ENCODE measurements at regions not wholly inside any gene's neighbourhood (a gene's known extent, or its start where the extent isn't known, plus 50 kb on each side); places are given as distances from the start of the nearest gene placed in this dataset.

DNA sequence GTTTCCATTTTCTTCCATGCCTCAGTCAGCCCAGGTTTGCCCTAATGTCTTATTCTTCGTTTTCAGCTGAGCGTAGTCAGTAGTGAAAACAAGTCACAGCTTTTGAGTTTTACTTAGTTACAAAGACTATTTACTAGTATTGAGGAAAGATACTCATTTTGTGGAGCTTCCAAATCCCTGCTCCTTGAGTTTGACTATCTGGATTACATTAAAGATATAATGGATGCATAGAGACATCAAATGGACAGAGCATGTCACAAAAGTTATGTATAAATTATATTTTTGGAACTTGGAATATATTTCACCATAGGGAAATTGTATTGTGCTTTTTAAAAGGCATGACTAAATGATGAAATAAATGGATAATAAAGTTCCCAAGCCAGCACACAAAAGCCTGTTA is 54.6 kb upstream of the AKAP13 start:
- intact Hi-C loops (cut with DNase I; ENCODE audit: low total_unique reads): no loop called here
- H3K27me3 ChIP-seq: no peaks in the 10 kb centered on the region
- no peaks in the 10 kb centered on the region for H3K36me3 ChIP-seq
- WGBS, 5 donors: 91 to 98% (median 94%) methylated on average over 2 of the region's 2 CpGs
- no peak for TF ChIP-seq EP300 (IDR thresholded peaks at IDR 0.05)
- no peak for TF ChIP-seq POLR2A (IDR thresholded peaks at IDR 0.05)
- TF ChIP-seq, protein P1, sequence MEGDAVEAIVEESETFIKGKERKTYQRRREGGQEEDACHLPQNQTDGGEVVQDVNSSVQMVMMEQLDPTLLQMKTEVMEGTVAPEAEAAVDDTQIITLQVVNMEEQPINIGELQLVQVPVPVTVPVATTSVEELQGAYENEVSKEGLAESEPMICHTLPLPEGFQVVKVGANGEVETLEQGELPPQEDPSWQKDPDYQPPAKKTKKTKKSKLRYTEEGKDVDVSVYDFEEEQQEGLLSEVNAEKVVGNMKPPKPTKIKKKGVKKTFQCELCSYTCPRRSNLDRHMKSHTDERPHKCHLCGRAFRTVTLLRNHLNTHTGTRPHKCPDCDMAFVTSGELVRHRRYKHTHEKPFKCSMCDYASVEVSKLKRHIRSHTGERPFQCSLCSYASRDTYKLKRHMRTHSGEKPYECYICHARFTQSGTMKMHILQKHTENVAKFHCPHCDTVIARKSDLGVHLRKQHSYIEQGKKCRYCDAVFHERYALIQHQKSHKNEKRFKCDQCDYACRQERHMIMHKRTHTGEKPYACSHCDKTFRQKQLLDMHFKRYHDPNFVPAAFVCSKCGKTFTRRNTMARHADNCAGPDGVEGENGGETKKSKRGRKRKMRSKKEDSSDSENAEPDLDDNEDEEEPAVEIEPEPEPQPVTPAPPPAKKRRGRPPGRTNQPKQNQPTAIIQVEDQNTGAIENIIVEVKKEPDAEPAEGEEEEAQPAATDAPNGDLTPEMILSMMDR (IDR thresholded peaks at IDR 0.05): no peak
- TF ChIP-seq POLR2AphosphoS5 (IDR thresholded peaks at IDR 0.05): no peak
- no peak overlapping the region for H3K4me3 ChIP-seq
- H3K9me3 ChIP-seq: no peaks in the 10 kb centered on the region
- H3K27ac ChIP-seq: no peak overlapping the region
- DNase-seq: no peak
- peaks cover 12 to 16% (median 14%) of the 10 kb centered on the region in 4 donors for H3K4me1 ChIP-seq

DNA sequence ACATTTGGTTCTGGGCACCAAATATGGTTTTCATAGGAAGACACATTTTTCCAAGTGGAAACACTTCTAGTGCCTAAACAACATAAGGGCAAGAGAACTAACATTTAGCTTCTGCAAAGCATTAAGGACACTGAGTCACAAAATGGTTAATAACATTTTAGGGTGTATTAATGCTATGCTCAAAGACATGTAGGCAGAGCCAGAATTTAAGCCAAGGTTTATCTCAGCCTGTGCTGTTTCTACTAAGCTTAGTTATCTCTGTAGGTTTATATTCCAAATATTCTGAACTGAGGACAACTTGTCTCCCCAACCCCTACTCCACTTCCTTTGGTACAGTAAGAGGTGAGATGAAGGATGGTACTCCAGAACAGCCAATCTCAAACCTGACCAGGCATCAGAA is 54.1 kb upstream of the AKAP13 start:
- intact Hi-C loops (cut with DNase I; ENCODE audit: low total_unique reads): no loop called here
- H3K27ac ChIP-seq: no peak overlapping the region

DNA sequence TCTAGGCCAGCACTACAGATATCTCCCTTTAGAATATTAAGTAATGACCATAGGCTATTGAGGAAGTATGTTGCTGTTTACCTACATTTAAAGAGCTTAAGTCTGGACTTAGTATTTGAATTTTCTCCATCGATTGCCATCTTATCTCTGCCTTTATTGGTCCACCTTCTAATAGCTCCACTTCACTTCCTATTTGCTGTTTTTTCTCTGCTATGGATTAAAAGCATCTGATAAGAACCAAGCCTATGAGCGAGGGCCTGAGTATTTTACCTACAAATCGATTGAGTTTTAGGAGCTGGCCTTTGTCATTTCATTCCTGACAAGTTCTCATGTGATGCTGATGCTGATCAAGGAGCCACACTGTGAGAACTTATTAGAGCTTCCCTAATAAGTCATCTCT is 52.6 kb upstream of the AKAP13 start:
- Histone ChIP-seq H3K9me3 (no peaks in the 10 kb centered on the region), H3K4me1 (peaks cover 20 to 32% (median 25%) of the 10 kb centered on the region in 4 donors), H3K36me3 (no peaks in the 10 kb centered on the region), H3K4me3 (no peak overlapping the region), H3K27me3 (no peaks in the 10 kb centered on the region), H3K27ac (peak overlapping the region in 1 of 5 donors; percentile 86)
- TF ChIP-seq, protein P1 (IDR thresholded peaks at IDR 0.05): no peak
- no peak for TF ChIP-seq POLR2A (IDR thresholded peaks at IDR 0.05)
- TF ChIP-seq EP300 (IDR thresholded peaks at IDR 0.05): no peak
- TF ChIP-seq POLR2AphosphoS5 (IDR thresholded peaks at IDR 0.05): no peak
- WGBS, 5 donors: 58 to 74% (median 64%) methylated on average over 3 of the region's 3 CpGs
- intact Hi-C loops (cut with DNase I; ENCODE audit: low total_unique reads): no loop called here
- no peak for DNase-seq

More for the DNA sequence above, 54.1 kb upstream of the AKAP13 start:
- Histone ChIP-seq H3K4me1 (peaks cover 17 to 21% (median 18%) of the 10 kb centered on the region in 4 donors), H3K4me3 (no peak overlapping the region), H3K27me3 (no peaks in the 10 kb centered on the region), H3K9me3 (no peaks in the 10 kb centered on the region), H3K36me3 (no peaks in the 10 kb centered on the region)
- no peak for DNase-seq
- TF ChIP-seq POLR2A (IDR thresholded peaks at IDR 0.05): no peak
- TF ChIP-seq, protein P1 (IDR thresholded peaks at IDR 0.05): no peak
- TF ChIP-seq EP300 (IDR thresholded peaks at IDR 0.05): no peak
- TF ChIP-seq POLR2AphosphoS5 (IDR thresholded peaks at IDR 0.05): no peak

DNA sequence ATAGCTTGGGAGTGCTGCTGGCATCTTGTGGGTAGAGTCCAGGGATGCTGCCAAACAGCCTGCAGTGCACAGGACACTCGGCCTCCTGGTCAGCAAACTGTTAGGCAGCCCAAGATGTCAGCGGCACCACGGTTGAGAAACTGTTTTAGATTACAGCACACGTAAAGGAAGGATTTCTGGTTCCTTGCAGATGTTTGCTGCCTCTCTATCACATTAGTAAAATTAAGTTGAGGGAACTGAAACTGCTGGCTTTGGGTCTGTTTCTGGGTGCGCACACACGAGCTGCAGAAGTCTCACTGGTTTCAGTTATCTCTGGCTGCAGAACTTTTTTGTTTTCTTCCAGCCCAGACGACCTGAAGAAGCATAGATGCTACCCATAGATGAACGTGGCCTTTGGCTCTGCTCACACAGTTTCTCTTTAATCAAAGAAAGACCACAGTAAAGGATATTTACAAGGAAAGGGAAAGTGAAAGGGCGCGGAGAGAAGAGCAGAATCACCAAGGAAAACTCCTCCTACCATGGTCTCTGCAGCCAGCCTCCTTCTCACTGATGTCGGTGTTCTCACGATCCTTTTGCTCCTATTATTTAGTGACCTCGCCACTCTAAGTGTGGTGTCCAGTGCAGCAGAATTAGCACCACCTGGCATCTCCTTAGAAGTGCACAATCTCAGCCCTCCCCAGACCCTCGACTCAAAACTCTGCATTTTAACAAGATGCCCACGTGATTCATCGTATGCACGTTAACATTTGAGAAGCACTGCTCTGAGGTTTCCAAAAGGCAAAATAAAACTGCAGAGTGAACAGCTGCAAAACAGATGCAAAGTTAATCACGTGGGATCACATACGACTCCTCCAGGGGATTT is 50.6 kb upstream of the AKAP13 start:
- Histone ChIP-seq H3K4me3 (peak overlapping the region; percentile 36 to 48 (median 44)), H3K36me3 (no peaks in the 10 kb centered on the region), H3K4me1 (peaks cover 20 to 32% (median 25%) of the 10 kb centered on the region in 4 donors), H3K27me3 (no peaks in the 10 kb centered on the region), H3K27ac (peak overlapping the region; percentile 51 to 87 (median 79)), H3K9me3 (no peaks in the 10 kb centered on the region)
- no peak for TF ChIP-seq EP300 (IDR thresholded peaks at IDR 0.05)
- TF ChIP-seq, protein P1 (IDR thresholded peaks at IDR 0.05): no peak
- no peak for TF ChIP-seq POLR2A (IDR thresholded peaks at IDR 0.05)
- no peak for TF ChIP-seq POLR2AphosphoS5 (IDR thresholded peaks at IDR 0.05)
- peak in 1 of 2 donors; percentile 71 for DNase-seq
- intact Hi-C loops (cut with DNase I; ENCODE audit: low total_unique reads): no loop called here
- WGBS, 5 donors: 17 to 33% (median 26%) methylated on average over 19 of the region's 19 CpGs

Small RNA genes in the stretch of these regions (small RNA-seq; reads per million reads assigned to genes)
- gene RN7SL428P: 0 reads per million in 4 donors

Data from stomach (tissue), 8 donors.